H9 (cell line): ENCODE measurements at regions not wholly inside any gene's neighbourhood (a gene's known extent, or its start where the extent isn't known, plus 50 kb on each side); places are given as distances from the start of the nearest gene placed in this dataset.

Experiments
- DNase-seq: peaks from one replicate; pipeline ENCODE4 v3.0.0-alpha.2; 2017
- H2AFZ ChIP-seq: one replicate; pipeline ENCODE4 v1.6.1; 2013; ENCODE audit warnings: mild to moderate bottlenecking, low read length, control low read depth, moderate library complexity
- H2AK5ac ChIP-seq: 2 replicates; pipeline ENCODE4 v1.6.1; 2013; ENCODE audit warnings: low read length, control low read depth, mixed read lengths; ENCODE audit not compliant: insufficient read length
- H2BK120ac ChIP-seq: one replicate; pipeline ENCODE4 v1.6.1; 2013; ENCODE audit warnings: low read depth, mild to moderate bottlenecking, low read length, control low read depth, inconsistent platforms; ENCODE audit not compliant: poor library complexity, severe bottlenecking
- H2BK12ac ChIP-seq: 2 replicates; pipeline ENCODE4 v1.6.1; 2013; ENCODE audit warnings: low read length, control low read depth, mixed read lengths, low read depth; ENCODE audit not compliant: insufficient read length
- H2BK15ac ChIP-seq: 2 replicates; pipeline ENCODE4 v1.6.1; 2013; ENCODE audit warnings: low read depth, low read length, control low read depth
- H2BK20ac ChIP-seq: one replicate; pipeline ENCODE4 v1.6.1; 2013; ENCODE audit warnings: low read depth, mild to moderate bottlenecking, low read length, control low read depth, inconsistent platforms; ENCODE audit not compliant: poor library complexity, severe bottlenecking
- H2BK5ac ChIP-seq: 2 replicates; pipeline ENCODE4 v1.6.1; 2013; ENCODE audit warnings: low read length, control low read depth, mixed read lengths; ENCODE audit not compliant: insufficient read length
- H3K14ac ChIP-seq: 2 replicates; pipeline ENCODE4 v1.6.1; 2013; ENCODE audit warnings: low read length, control low read depth; ENCODE audit not compliant: insufficient read depth
- H3K18ac ChIP-seq: 2 replicates; pipeline ENCODE4 v1.6.1; 2013; ENCODE audit warnings: low read depth, mild to moderate bottlenecking, mixed read lengths, low read length, control low read depth; ENCODE audit not compliant: insufficient read length
- H3K23ac ChIP-seq: 2 replicates; pipeline ENCODE4 v1.6.1; 2013; ENCODE audit warnings: low read length, control low read depth, mixed read lengths, low read depth; ENCODE audit not compliant: insufficient read length
- H3K23me2 ChIP-seq: 2 replicates; pipeline ENCODE4 v1.6.1; 2013; ENCODE audit warnings: low read depth, mild to moderate bottlenecking, mixed read lengths, low read length, control low read depth; ENCODE audit not compliant: insufficient read length, poor library complexity, severe bottlenecking
- H3K27ac ChIP-seq: 2 replicates; pipeline ENCODE4 v1.5.1; 2013; ENCODE audit warnings: low read length, control low read depth, mixed read lengths, low read depth; ENCODE audit not compliant: insufficient read length
- H3K27me3 ChIP-seq: 2 replicates; pipeline ENCODE4 v1.6.1; 2013; ENCODE audit warnings: low read length, control low read depth, inconsistent platforms; ENCODE audit not compliant: insufficient read depth
- H3K4ac ChIP-seq: 2 replicates; pipeline ENCODE4 v1.6.1; 2013; ENCODE audit warnings: low read depth, mild to moderate bottlenecking, control low read depth, inconsistent platforms, low read length, moderate library complexity
- H3K4me1 ChIP-seq: 2 replicates; pipeline ENCODE4 v1.6.1; 2013; ENCODE audit warnings: low read length, control low read depth, inconsistent platforms; ENCODE audit not compliant: insufficient read depth
- H3K4me2 ChIP-seq: 2 replicates; pipeline ENCODE4 v1.6.1; 2013; ENCODE audit warnings: low read length, control low read depth, mixed read lengths; ENCODE audit not compliant: insufficient read length, insufficient read depth
- H3K56ac ChIP-seq: 2 replicates; pipeline ENCODE4 v1.6.1; 2013; ENCODE audit warnings: low read depth, mild to moderate bottlenecking, mixed read lengths, low read length, control low read depth; ENCODE audit not compliant: insufficient read length
- H3K79me1 ChIP-seq: 2 replicates; pipeline ENCODE4 v1.6.1; 2013; ENCODE audit warnings: low read depth, mild to moderate bottlenecking, moderate library complexity, low read length, control low read depth, inconsistent platforms; ENCODE audit not compliant: insufficient read depth, poor library complexity, severe bottlenecking
- H3K79me2 ChIP-seq: 2 replicates; pipeline ENCODE4 v1.6.1; 2013; ENCODE audit warnings: low read length, control low read depth, inconsistent platforms; ENCODE audit not compliant: insufficient read depth
- H3K9ac ChIP-seq: 2 replicates; pipeline ENCODE4 v1.6.1; 2013; ENCODE audit warnings: low read length, control low read depth, mixed read lengths; ENCODE audit not compliant: insufficient read length; ENCODE audit errors: extremely low read depth
- H3K9me3 ChIP-seq: one replicate; pipeline ENCODE4 v1.6.1; 2013; ENCODE audit warnings: low read depth, low read length, inconsistent platforms; ENCODE audit not compliant: control insufficient read depth
- H3T11ph ChIP-seq: one replicate; pipeline ENCODE4 v1.6.1; 2013; ENCODE audit warnings: mild to moderate bottlenecking, low read length, control low read depth, inconsistent platforms
- H4K20me1 ChIP-seq: one replicate; pipeline ENCODE4 v1.6.1; 2013; ENCODE audit not compliant: control insufficient read depth, insufficient read length, insufficient read depth
- H4K5ac ChIP-seq: 2 replicates; pipeline ENCODE4 v1.6.1; 2013; ENCODE audit warnings: low read depth, mild to moderate bottlenecking, mixed read lengths, low read length, control low read depth; ENCODE audit not compliant: insufficient read length
- H4K8ac ChIP-seq: replicated peaks from 2 replicates; pipeline ENCODE4 v1.6.1; 2013; ENCODE audit warnings: low read length, control low read depth, mixed read lengths, low read depth; ENCODE audit not compliant: insufficient read length
- H4K91ac ChIP-seq: 2 replicates; pipeline ENCODE4 v1.6.1; 2013; ENCODE audit warnings: low read depth, mild to moderate bottlenecking, moderate library complexity, mixed read lengths, low read length, control low read depth; ENCODE audit not compliant: insufficient read length
- H3K27ac Mint-ChIP-seq, 3 experiments: 2 replicates in 2 of 3; 3 replicates in 1 of 3; pipeline ENCODE4 v1.8.0; 2020 to 2021; ENCODE audit warnings: mixed read lengths in 3 of 3, mild to moderate bottlenecking in 1 of 3, moderate library complexity in 1 of 3
- H3K27me3 Mint-ChIP-seq: 2 replicates; pipeline ENCODE4 v1.8.0; 2021; ENCODE audit warnings: low read depth, mild to moderate bottlenecking, moderate library complexity, mixed read lengths
- H3K36me3 Mint-ChIP-seq, 3 experiments: 2 replicates in 2 of 3; 3 replicates in 1 of 3; pipeline ENCODE4 v1.8.0; 2020 to 2021; ENCODE audit warnings: low read depth in 3 of 3, mixed read lengths in 3 of 3; ENCODE audit not compliant: insufficient read depth in 1 of 3
- H3K4me1 Mint-ChIP-seq, 2 experiments: 2 replicates each; pipeline ENCODE4 v1.8.0; 2020; ENCODE audit warnings: mixed read lengths in 2 of 2
- H3K4me3 Mint-ChIP-seq, 2 experiments: 2 replicates in 1 of 2; 3 replicates in 1 of 2; pipeline ENCODE4 v1.8.0; 2020 to 2021; ENCODE audit warnings: mild to moderate bottlenecking in 2 of 2, mixed read lengths in 2 of 2, moderate library complexity in 1 of 2
- H3K9me3 Mint-ChIP-seq, 2 experiments: 2 replicates in 1 of 2; 3 replicates in 1 of 2; pipeline ENCODE4 v1.8.0; 2020; ENCODE audit warnings: mild to moderate bottlenecking in 2 of 2, mixed read lengths in 2 of 2, moderate library complexity in 1 of 2
- CTCF ChIP-seq: fragments of 200-600 bp; sonication (generic); conservative IDR thresholded peaks from 3 replicates; pipeline ENCODE4 v1.8.0; 2021; ENCODE audit warnings: antibody characterized with exemption, mild to moderate bottlenecking
- WGBS: extraction: QIAGEN DNeasy Blood & Tissue Kit; methylation state at CpG from one replicate; pipeline ENCODE4 v1.1.7; 2013; ENCODE audit warnings: missing lambda C conversion rate, low lambda C conversion rate, mixed read lengths; ENCODE audit not compliant: insufficient read length; ENCODE audit errors: extremely low coverage; 5-methylcytosine and 5-hydroxymethylcytosine counted together

DNA sequence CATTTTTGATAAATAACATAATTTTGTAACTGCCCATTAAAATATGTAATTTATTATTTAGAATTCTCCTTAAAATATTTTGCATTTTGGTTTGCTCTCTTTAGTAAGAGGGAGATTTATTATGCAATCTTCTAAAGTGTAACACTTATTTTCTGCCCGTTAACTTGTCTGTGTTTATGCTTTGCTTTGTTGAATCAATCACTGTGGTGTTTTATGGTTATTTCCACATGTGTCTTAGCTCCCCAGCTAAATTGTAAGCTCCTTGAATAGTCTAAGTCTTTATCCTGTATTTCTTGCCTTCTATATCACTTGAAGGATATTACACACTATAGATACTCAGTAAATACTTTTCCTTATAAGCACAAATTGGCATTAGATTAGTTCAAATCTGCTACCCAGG, 166.6 kb upstream of the SPRED2 start:
- Histone ChIP-seq H2BK12ac (no peak overlapping the region), H2BK20ac (no peak overlapping the region), H3K18ac (no peak overlapping the region), H4K8ac (no peak overlapping the region), H3K14ac (no peak overlapping the region), H3K23me2 (no peaks in the 10 kb centered on the region), H3K4me2 (no peak overlapping the region), H3K4ac (no peak overlapping the region), H3K27me3 (no peaks in the 10 kb centered on the region), H4K5ac (no peak overlapping the region), H3K23ac (no peak overlapping the region), H4K20me1 (no peaks in the 10 kb centered on the region), H2BK15ac (no peak overlapping the region), H2AK5ac (no peak overlapping the region), H2BK120ac (no peak overlapping the region), H2BK5ac (no peak overlapping the region), H3K9ac (no peak overlapping the region), H4K91ac (no peak overlapping the region), H3K79me1 (no peaks in the 10 kb centered on the region), H3K9me3 (no peaks in the 10 kb centered on the region), H2AFZ (no peak overlapping the region), H3K79me2 (no peaks in the 10 kb centered on the region), H3K4me1 (no peaks in the 10 kb centered on the region), H3K27ac (no peak overlapping the region), H3T11ph (no peak overlapping the region), H3K56ac (no peak overlapping the region)
- Mint-ChIP-seq H3K27me3 (no peaks in the 10 kb centered on the region; the same call in none of the 2 replicates), H3K4me3 (no peak overlapping the region), H3K4me1 (0 out of 4 replicates have a peak, but pooled peaks cover 0 to 3% of the 10 kb centered on the region in 2 experiments), H3K27ac (no peak overlapping the region), H3K36me3 (peaks cover 4 to 8% (median 7%) of the 10 kb centered on the region in 3 experiments; a peak in 6 of 7 replicates), H3K9me3 (peaks cover 8 to 9% of the 10 kb centered on the region in 2 experiments; a peak in 4 of 5 replicates)
- no peak for TF ChIP-seq CTCF
- no peak for DNase-seq
- WGBS = no CpG with 5 or more reads among the region's 1 CpG
